ENCODE measurements at regions not wholly inside any gene's neighbourhood (a gene's known extent, or its start where the extent isn't known, plus 50 kb on each side); places are given as distances from the start of the nearest gene placed in this dataset.

- no peak overlapping the region for H3K4me3 ChIP-seq (ENCODE audit: low read depth, low read length)
- no peak for DNase-seq (ENCODE audit: low read depth)
Observed at GRCh38 chr14:101241807-101242278, 319.5 kb upstream of the DIO3 start.

GRCh38 chr14:101242442-101243385, 318.6 kb upstream of the DIO3 start:
- no peak for DNase-seq (ENCODE audit: low read depth)

GRCh38 chr14:101243587-101244338, 317.5 kb upstream of the DIO3 start:
- DNase-seq (ENCODE audit: low read depth): no peak
- H3K4me3 ChIP-seq (ENCODE audit: low read depth, low read length): no peak overlapping the region

More at GRCh38 chr14:101242442-101243385, 318.6 kb upstream of the DIO3 start:
- H3K4me3 ChIP-seq (ENCODE audit: low read depth, low read length): no peak overlapping the region

GRCh38 chr14:101246894-101247841, 314.1 kb upstream of the DIO3 start:
- DNase-seq (ENCODE audit: low read depth): no peak
- H3K4me3 ChIP-seq (ENCODE audit: low read depth, low read length): no peak overlapping the region

- H3K4me3 ChIP-seq (ENCODE audit: low read depth, low read length): no peak overlapping the region
- no peak for DNase-seq (ENCODE audit: low read depth)
Observed at GRCh38 chr14:101247842-101248725, 313.2 kb upstream of the DIO3 start.

GRCh38 chr14:101248840-101249675, 312.2 kb upstream of the DIO3 start:
- no peak for DNase-seq (ENCODE audit: low read depth)
- H3K4me3 ChIP-seq (ENCODE audit: low read depth, low read length): no peak overlapping the region

- no peak for DNase-seq (ENCODE audit: low read depth)
- H3K4me3 ChIP-seq (ENCODE audit: low read depth, low read length): no peak overlapping the region
Observed at GRCh38 chr14:101249676-101250036, 311.6 kb upstream of the DIO3 start.

GRCh38 chr14:101250336-101250947, 310.9 kb upstream of the DIO3 start:
- H3K4me3 ChIP-seq (ENCODE audit: low read depth, low read length): no peak overlapping the region
- DNase-seq (ENCODE audit: low read depth): no peak

- no peak for DNase-seq (ENCODE audit: low read depth)
- H3K4me3 ChIP-seq (ENCODE audit: low read depth, low read length): no peak overlapping the region
Observed at GRCh38 chr14:101250948-101251811, 310.1 kb upstream of the DIO3 start.

GRCh38 chr14:101251812-101252442, 309.4 kb upstream of the DIO3 start:
- H3K4me3 ChIP-seq (ENCODE audit: low read depth, low read length): no peak overlapping the region
- no peak for DNase-seq (ENCODE audit: low read depth)

- H3K4me3 ChIP-seq (ENCODE audit: low read depth, low read length): no peak overlapping the region
- DNase-seq (ENCODE audit: low read depth): no peak
Observed at GRCh38 chr14:101252443-101253214, 308.7 kb upstream of the DIO3 start.

GRCh38 chr14:101253948-101254347, 307.3 kb upstream of the DIO3 start:
- no peak overlapping the region for H3K4me3 ChIP-seq (ENCODE audit: low read depth, low read length)
- DNase-seq (ENCODE audit: low read depth): no peak

- no peak for DNase-seq (ENCODE audit: low read depth)
- H3K4me3 ChIP-seq (ENCODE audit: low read depth, low read length): no peak overlapping the region
Observed at GRCh38 chr14:101254805-101255764, 306.2 kb upstream of the DIO3 start.

GRCh38 chr14:101255765-101256125, 305.6 kb upstream of the DIO3 start:
- no peak overlapping the region for H3K4me3 ChIP-seq (ENCODE audit: low read depth, low read length)
- no peak for DNase-seq (ENCODE audit: low read depth)

All from skeletal muscle cell (primary cell).